NCI-H2227 (cell line): ENCODE measurements at regions not wholly inside any gene's neighbourhood (a gene's known extent, or its start where the extent isn't known, plus 50 kb on each side); places are given as distances from the start of the nearest gene placed in this dataset.

Experiments
- DNase-seq: peaks from one replicate; lab custom pipeline; 2025; ENCODE audit not compliant: unreplicated experiment; lab: John Stamatoyannopoulos, UW

DNA sequence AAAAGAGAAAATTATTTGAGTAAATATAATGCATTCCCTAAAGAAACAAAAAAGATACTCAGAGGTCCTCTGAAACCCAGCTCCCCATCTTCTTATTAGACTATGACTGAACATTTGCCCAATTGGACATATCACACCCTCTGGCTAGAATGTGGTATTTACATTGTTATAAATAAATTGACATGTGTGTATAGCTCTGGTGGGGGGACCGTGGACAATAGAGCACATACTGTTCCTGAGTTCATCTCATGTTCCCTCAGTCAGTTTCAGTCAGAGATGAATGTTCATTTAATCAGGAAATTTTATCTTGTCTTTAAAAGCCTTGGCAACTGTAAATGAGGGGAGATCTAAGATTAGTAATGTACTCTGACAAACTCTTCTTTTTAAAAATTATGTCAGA, 459.3 kb upstream of the ADAMTS5 start:
- no peak for DNase-seq

- DNase-seq: no peak
These were observed 458.7 kb upstream of the ADAMTS5 start for GRCh38 chr21:27425574-27425973.

- DNase-seq: no peak
These were observed 458.3 kb upstream of the ADAMTS5 start for GRCh38 chr21:27425172-27425571.

GRCh38 chr21:27424601-27425000, 457.7 kb upstream of the ADAMTS5 start:
- DNase-seq: no peak

GRCh38 chr21:27423906-27424595, 457.2 kb upstream of the ADAMTS5 start:
- DNase-seq: no peak

DNA sequence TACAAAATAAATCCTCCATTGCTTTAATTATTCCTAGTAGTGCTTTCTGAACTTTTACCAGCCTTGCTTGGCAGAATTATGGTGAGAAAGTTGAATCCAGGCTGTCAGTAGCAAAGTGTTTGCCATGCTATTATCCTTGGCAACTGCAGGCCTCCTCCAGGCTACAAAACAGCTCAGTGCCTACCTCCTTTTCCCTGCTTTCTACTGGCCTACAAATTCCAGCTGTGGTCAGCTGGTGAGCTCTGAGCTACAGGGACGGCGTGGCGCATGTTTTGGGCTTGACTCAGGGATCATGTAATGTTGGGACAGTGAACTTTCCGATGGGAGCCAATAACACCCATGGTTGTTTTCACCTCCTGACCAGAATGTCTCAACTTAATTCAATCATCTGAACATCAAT, 456.1 kb upstream of the ADAMTS5 start:
- DNase-seq: no peak

DNA sequence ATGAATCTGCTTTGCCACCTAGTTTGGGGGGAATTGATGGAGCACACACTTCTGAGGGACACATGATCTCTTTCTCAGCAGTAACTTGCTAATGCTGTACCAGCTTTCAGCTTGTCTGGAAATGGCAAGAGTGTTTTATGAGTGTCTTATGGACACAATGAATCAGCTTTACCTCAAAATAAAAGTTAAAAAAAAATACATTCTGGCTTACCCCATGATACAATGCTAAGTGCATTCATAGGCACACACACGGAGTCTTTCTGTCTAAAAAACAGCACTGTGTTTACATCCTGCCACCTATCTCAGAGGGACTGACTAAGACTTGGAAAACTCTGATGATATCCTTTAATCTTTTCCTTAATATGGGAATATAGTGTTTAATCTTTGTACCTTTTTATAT, 455.5 kb upstream of the ADAMTS5 start:
- DNase-seq: no peak

DNA sequence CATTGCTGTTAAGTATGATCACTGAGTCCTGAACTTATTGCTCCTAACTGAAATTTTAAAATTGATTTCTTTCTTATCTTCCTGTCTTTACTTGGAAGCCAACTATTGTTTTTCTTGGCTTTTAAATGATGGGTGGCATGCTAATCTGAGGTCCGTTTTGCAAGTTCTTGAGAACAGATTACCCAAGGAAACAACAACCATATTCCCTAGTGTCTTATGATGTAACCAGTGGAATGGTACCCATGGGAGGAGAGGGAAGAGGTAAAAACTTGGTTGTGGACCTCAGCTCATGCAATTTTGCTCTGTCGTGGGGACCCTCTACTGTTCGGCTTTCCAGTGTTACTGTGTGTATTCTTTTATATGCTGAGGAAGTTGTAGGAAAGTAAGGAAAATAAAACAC, 454.8 kb upstream of the ADAMTS5 start:
- no peak for DNase-seq

GRCh38 chr21:27419153-27419552, 452.3 kb upstream of the ADAMTS5 start:
- no peak for DNase-seq

- no peak for DNase-seq
These were observed 451.5 kb upstream of the ADAMTS5 start for GRCh38 chr21:27418346-27418745.

- no peak for DNase-seq
These were observed 445.6 kb upstream of the ADAMTS5 start for GRCh38 chr21:27412530-27412929.

- no peak for DNase-seq
These were observed 441.9 kb upstream of the ADAMTS5 start for GRCh38 chr21:27408826-27409225.

DNA sequence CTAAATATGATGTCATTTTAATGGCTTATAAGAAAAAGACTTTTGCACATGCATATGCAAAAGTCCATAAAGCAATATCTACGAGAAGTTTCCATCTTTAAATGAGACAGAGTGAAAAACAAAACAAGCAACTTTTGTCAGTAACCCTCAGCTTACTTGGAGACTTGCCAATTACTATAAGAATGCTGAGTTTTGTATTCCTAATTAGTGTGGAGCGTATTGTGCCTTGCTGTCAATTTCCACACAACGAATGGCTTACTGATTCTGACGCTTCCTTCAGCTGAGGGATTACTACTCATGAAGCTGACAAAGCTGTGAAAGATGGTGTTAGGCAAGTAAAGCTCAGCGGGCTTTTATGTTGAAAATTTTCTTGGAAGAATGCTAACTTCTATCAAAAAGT, 440.4 kb upstream of the ADAMTS5 start:
- DNase-seq: no peak

GRCh38 chr21:27406300-27407009, 439.6 kb upstream of the ADAMTS5 start:
- DNase-seq: no peak

DNA sequence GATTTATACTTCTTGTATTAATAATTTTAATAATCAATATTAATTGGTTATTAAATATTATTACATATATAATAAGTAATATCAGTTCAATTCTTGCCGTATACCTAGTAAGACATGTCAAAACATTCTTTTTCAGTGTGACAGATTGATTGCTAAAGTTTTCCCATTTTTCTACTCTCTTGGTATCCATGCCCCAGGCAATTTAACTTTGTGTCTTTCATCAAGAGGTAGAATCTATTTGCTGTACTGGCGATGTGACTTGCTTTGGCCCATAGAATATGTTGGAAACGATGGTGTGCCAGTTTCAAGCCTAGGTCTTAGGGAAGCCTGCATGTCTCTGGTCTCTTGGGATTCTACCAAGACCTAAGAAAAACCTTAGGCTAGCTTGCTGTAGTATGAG, 436.1 kb upstream of the ADAMTS5 start:
- no peak for DNase-seq

GRCh38 chr21:27400045-27400444, 433.2 kb upstream of the ADAMTS5 start:
- no peak for DNase-seq

DNA sequence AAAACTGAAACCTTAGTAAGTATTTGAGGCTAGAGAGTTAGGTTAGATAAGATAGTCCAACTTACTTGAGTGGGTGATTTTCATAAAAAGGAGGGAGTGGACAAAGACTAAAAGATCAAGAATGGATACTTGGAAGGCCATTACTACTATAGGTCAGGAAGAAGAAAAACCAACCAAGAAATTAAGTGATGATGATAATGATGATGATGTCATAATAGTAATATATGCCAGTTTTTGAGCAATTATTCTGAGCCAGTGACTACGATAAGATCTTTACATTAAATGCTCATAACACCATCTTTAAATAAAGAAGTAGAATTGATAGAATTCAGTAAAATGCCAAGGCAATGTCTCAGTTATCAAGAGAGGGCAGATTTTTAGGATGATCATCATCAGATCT, 430.7 kb upstream of the ADAMTS5 start:
- no peak for DNase-seq

- DNase-seq: no peak
These were observed 426.8 kb upstream of the ADAMTS5 start for GRCh38 chr21:27393726-27394125.

GRCh38 chr21:27391990-27392389, 425.1 kb upstream of the ADAMTS5 start:
- DNase-seq: no peak

GRCh38 chr21:27390384-27390783, 423.5 kb upstream of the ADAMTS5 start:
- no peak for DNase-seq

- no peak for DNase-seq
These were observed 421.9 kb upstream of the ADAMTS5 start for GRCh38 chr21:27388825-27389224.

DNA sequence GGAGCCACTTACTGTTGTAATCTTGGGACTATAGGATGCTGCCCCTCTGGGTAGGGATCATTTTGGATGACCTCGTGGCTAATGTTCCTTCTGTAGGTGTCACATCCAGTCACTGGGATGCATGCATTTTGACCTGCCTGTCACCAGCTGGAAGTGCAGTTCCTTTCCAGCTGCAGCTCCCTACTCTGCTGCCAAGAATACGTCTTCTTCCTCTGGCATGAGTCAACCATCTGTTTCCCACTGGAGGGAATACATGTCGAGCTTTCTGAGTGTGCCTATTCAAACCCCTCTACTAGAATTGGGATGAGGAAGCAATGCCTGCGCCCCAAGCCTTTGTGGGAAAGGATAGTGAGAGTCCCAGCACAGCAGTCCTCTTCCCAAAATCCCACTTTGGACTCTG, 415.5 kb upstream of the ADAMTS5 start:
- no peak for DNase-seq

GRCh38 chr21:27380303-27380702, 413.4 kb upstream of the ADAMTS5 start:
- no peak for DNase-seq
